Naive thymus-derived CD4-positive, alpha-beta T cell (primary cell): ENCODE measurements at regions not wholly inside any gene's neighbourhood (a gene's known extent, or its start where the extent isn't known, plus 50 kb on each side); places are given as distances from the start of the nearest gene placed in this dataset.
"Not testable (repeated sequence)": the region's sequence is repeated elsewhere in the genome, so short reads cannot be mapped to it uniquely, and the experiment has no call there.

Experiments
- ATAC-seq: fragments of 150-1000 bp; cut with Tn5 transposase; 2 replicates; pipeline ENCODE4 v1.10.0; 2021; ENCODE audit warnings: mild to moderate bottlenecking, moderate library complexity
- CTCF ChIA-PET: fragments of 350-600 bp; sonication (Branson Sonifier 250); formaldehyde crosslinking; loops from one replicate; lab custom pipeline; 2021; ENCODE audit warnings: antibody characterized with exemption; lab: Charles Lee
- POLR2A ChIA-PET: fragments of 350-600 bp; sonication (Branson Sonifier 250); formaldehyde crosslinking; loops from one replicate; lab custom pipeline; 2021; ENCODE audit warnings: antibody characterized with exemption, inconsistent platforms; lab: Charles Lee
- DNase-seq, 9 donors: peaks; one replicate each; pipeline versions ENCODE4 v3.0.0 to v3.0.0-alpha.2; 2020 to 2022; ENCODE audit warnings: mixed read lengths in 1 of 9
- H3K27ac ChIP-seq: one replicate; pipeline ENCODE4 v1.7.0; 2013; ENCODE audit warnings: mild to moderate bottlenecking, low read depth, low read length, moderate library complexity
- H3K27me3 ChIP-seq, 2 donors: one replicate each; pipeline ENCODE4 v1.7.0; 2013; ENCODE audit warnings: low read length in 2 of 2, mild to moderate bottlenecking in 2 of 2, moderate library complexity in 2 of 2; ENCODE audit not compliant: control insufficient read depth in 2 of 2, insufficient read depth in 2 of 2
- H3K36me3 ChIP-seq, 3 experiments: 1 replicate in 2 of 3; 2 replicates in 1 of 3; pipeline ENCODE4 v1.7.0; 2013; ENCODE audit warnings: low read length in 3 of 3, mild to moderate bottlenecking in 3 of 3, moderate library complexity in 1 of 3; ENCODE audit not compliant: insufficient read depth in 3 of 3, control insufficient read depth in 2 of 3
- H3K4me1 ChIP-seq, 2 donors: one replicate each; pipeline ENCODE4 v1.7.0; 2013; ENCODE audit warnings: low read length in 2 of 2, mild to moderate bottlenecking in 2 of 2, moderate library complexity in 1 of 2; ENCODE audit not compliant: control insufficient read depth in 2 of 2, insufficient read depth in 2 of 2
- H3K4me3 ChIP-seq: 2 replicates; pipeline ENCODE4 v1.7.0; 2013; ENCODE audit warnings: mild to moderate bottlenecking, low read length
- H3K9me3 ChIP-seq, 3 experiments: 1 replicate in 2 of 3; 2 replicates in 1 of 3; pipeline ENCODE4 v1.7.0; 2013; ENCODE audit warnings: low read length in 3 of 3; ENCODE audit not compliant: control insufficient read depth in 2 of 3
- H3K27ac Mint-ChIP-seq, 9 donors: one replicate each; pipeline ENCODE4 v1.8.0; 2020 to 2022; ENCODE audit warnings: mixed read lengths in 9 of 9, mild to moderate bottlenecking in 8 of 9, moderate library complexity in 5 of 9, inconsistent platforms in 2 of 9
- H3K27me3 Mint-ChIP-seq, 5 donors: one replicate each; pipeline ENCODE4 v1.8.0; 2021 to 2022; ENCODE audit warnings: mixed read lengths in 5 of 5, mild to moderate bottlenecking in 1 of 5
- H3K36me3 Mint-ChIP-seq, 5 donors: one replicate each; pipeline ENCODE4 v1.8.0; 2020 to 2022; ENCODE audit warnings: mixed read lengths in 5 of 5, mild to moderate bottlenecking in 3 of 5, inconsistent platforms in 1 of 5
- H3K4me1 Mint-ChIP-seq, 7 donors: one replicate each; pipeline ENCODE4 v1.8.0; 2020 to 2022; ENCODE audit warnings: mixed read lengths in 7 of 7, mild to moderate bottlenecking in 3 of 7, inconsistent platforms in 1 of 7
- H3K4me3 Mint-ChIP-seq, 10 donors: one replicate each; pipeline ENCODE4 v1.8.0; 2020 to 2022; ENCODE audit warnings: mild to moderate bottlenecking in 10 of 10, mixed read lengths in 10 of 10, moderate library complexity in 6 of 10, inconsistent platforms in 2 of 10
- H3K9me3 Mint-ChIP-seq, 11 donors: one replicate each; pipeline ENCODE4 v1.8.0; 2020 to 2022; ENCODE audit warnings: mixed read lengths in 11 of 11, mild to moderate bottlenecking in 4 of 11, inconsistent platforms in 1 of 11, moderate library complexity in 1 of 11
- intact Hi-C, 2 donors: fragments of 100-400 bp; cut with micrococcal nuclease; formaldehyde crosslinking; loops; one replicate each; pipeline ENCODE4 v1.15.1; 2023

- Histone ChIP-seq H3K4me1 (no peaks in the 10 kb centered on the region), H3K36me3 (no peaks in the 10 kb centered on the region), H3K9me3 (peaks cover 0 to 4% (median 0%) of the 10 kb centered on the region in 3 experiments), H3K4me3 (no peak overlapping the region), H3K27me3 (no peaks in the 10 kb centered on the region), H3K27ac (no peak overlapping the region)
- CTCF ChIA-PET: no interaction called here
- POLR2A ChIA-PET: no interaction called here
- DNase-seq: no peak
- Mint-ChIP-seq H3K27ac (no peak overlapping the region), H3K4me1 (no peaks in the 10 kb centered on the region), H3K9me3 (peaks cover 1 to 17% (median 4%) of the 10 kb centered on the region in 11 donors), H3K27me3 (peaks cover 0 to 4% (median 0%) of the 10 kb centered on the region in 5 donors), H3K4me3 (no peak overlapping the region), H3K36me3 (peaks cover 0 to 4% (median 0%) of the 10 kb centered on the region in 5 donors)
- ATAC-seq: peak; percentile 24
- intact Hi-C loops: no loop called here
Measured at GRCh38 chr4:104344342-104344980, 150.2 kb downstream of the CXXC4 start.

GRCh38 chr4:104334410-104334809 is 160.3 kb downstream of the CXXC4 start:
- Mint-ChIP-seq H3K9me3 (peaks cover 0 to 32% (median 9%) of the 10 kb centered on the region in 11 donors), H3K4me3 (no peak overlapping the region), H3K36me3 (no peaks in the 10 kb centered on the region), H3K27ac (no peak overlapping the region), H3K27me3 (no peaks in the 10 kb centered on the region), H3K4me1 (no peaks in the 10 kb centered on the region)
- ChIA-PET POLR2A (no interaction called here), CTCF (no interaction called here)
- Histone ChIP-seq H3K9me3 (no peaks in the 10 kb centered on the region), H3K27me3 (no peaks in the 10 kb centered on the region), H3K4me3 (no peak overlapping the region), H3K36me3 (no peaks in the 10 kb centered on the region), H3K4me1 (no peaks in the 10 kb centered on the region), H3K27ac (no peak overlapping the region)
- DNase-seq (no peak), ATAC-seq (no peak)
- intact Hi-C loops: no loop called here

- H3K9me3 Mint-ChIP-seq: peaks cover 0 to 34% (median 10%) of the 10 kb centered on the region in 11 donors
- CTCF ChIA-PET: no interaction called here
- no peak overlapping the region for H3K4me3 ChIP-seq
- ATAC-seq (no peak), DNase-seq (no peak)
- H3K4me3 Mint-ChIP-seq: no peak overlapping the region
- no peaks in the 10 kb centered on the region for H3K27me3 ChIP-seq
- no peaks in the 10 kb centered on the region for H3K36me3 Mint-ChIP-seq
- intact Hi-C loops: no loop called here
- no peak overlapping the region for H3K27ac Mint-ChIP-seq
- no peak overlapping the region for H3K27ac ChIP-seq
- POLR2A ChIA-PET: no interaction called here
- H3K36me3 ChIP-seq: no peaks in the 10 kb centered on the region
- H3K9me3 ChIP-seq: no peaks in the 10 kb centered on the region
- no peaks in the 10 kb centered on the region for H3K4me1 Mint-ChIP-seq
- no peaks in the 10 kb centered on the region for H3K4me1 ChIP-seq
- no peaks in the 10 kb centered on the region for H3K27me3 Mint-ChIP-seq
Measured at GRCh38 chr4:104330125-104330905, 164.4 kb downstream of the CXXC4 start.

GRCh38 chr4:104326991-104327694 is 167.6 kb downstream of the CXXC4 start:
- ATAC-seq, H3K4me3 Mint-ChIP-seq, POLR2A ChIA-PET, intact Hi-C loops, H3K27ac Mint-ChIP-seq, H3K36me3 ChIP-seq, H3K27me3 ChIP-seq, H3K36me3 Mint-ChIP-seq, DNase-seq, H3K4me3 ChIP-seq, H3K9me3 ChIP-seq, H3K27ac ChIP-seq, H3K4me1 ChIP-seq, CTCF ChIA-PET, H3K27me3 Mint-ChIP-seq, H3K4me1 Mint-ChIP-seq: not testable (repeated sequence)
- H3K9me3 Mint-ChIP-seq: peaks cover 4 to 17% (median 9%) of the 10 kb centered on the region in 11 donors

- Histone ChIP-seq H3K9me3 (no peaks in the 10 kb centered on the region), H3K4me3 (no peak overlapping the region), H3K27me3 (no peaks in the 10 kb centered on the region), H3K36me3 (no peaks in the 10 kb centered on the region), H3K4me1 (no peaks in the 10 kb centered on the region), H3K27ac (no peak overlapping the region)
- Mint-ChIP-seq H3K4me3 (no peak overlapping the region), H3K27ac (no peak overlapping the region), H3K27me3 (no peaks in the 10 kb centered on the region), H3K4me1 (no peaks in the 10 kb centered on the region), H3K36me3 (no peaks in the 10 kb centered on the region), H3K9me3 (peaks cover 0 to 18% (median 4%) of the 10 kb centered on the region in 11 donors)
- ChIA-PET POLR2A (no interaction called here), CTCF (no interaction called here)
- intact Hi-C loops: no loop called here
- DNase-seq (no peak), ATAC-seq (no peak)
Measured at GRCh38 chr4:104302731-104303130, 192.0 kb downstream of the CXXC4 start.

GRCh38 chr4:104294811-104295210 is 199.9 kb downstream of the CXXC4 start:
- no peaks in the 10 kb centered on the region for H3K4me1 Mint-ChIP-seq
- no peak for ATAC-seq
- intact Hi-C loops: no loop called here

More at GRCh38 chr4:104294811-104295210, 199.9 kb downstream of the CXXC4 start:
- DNase-seq: no peak
- ChIA-PET POLR2A (no interaction called here), CTCF (no interaction called here)
- Histone ChIP-seq H3K27ac (no peak overlapping the region), H3K4me3 (no peak overlapping the region), H3K4me1 (no peaks in the 10 kb centered on the region), H3K9me3 (no peaks in the 10 kb centered on the region), H3K36me3 (no peaks in the 10 kb centered on the region), H3K27me3 (no peaks in the 10 kb centered on the region)
- no peaks in the 10 kb centered on the region for H3K36me3 Mint-ChIP-seq
- no peaks in the 10 kb centered on the region for H3K27me3 Mint-ChIP-seq
- H3K27ac Mint-ChIP-seq: no peak overlapping the region
- H3K9me3 Mint-ChIP-seq: peaks cover 0 to 36% (median 6%) of the 10 kb centered on the region in 11 donors
- H3K4me3 Mint-ChIP-seq: no peak overlapping the region
